Urothelium cell line (cell line): ENCODE measurements at regions not wholly inside any gene's neighbourhood (a gene's known extent, or its start where the extent isn't known, plus 50 kb on each side); places are given as distances from the start of the nearest gene placed in this dataset.
"Not testable (repeated sequence)": the region's sequence is repeated elsewhere in the genome, so short reads cannot be mapped to it uniquely, and the experiment has no call there.

Experiments used
- DNase-seq: peaks from one replicate; pipeline ENCODE4 v3.0.0; 2011; ENCODE audit warnings: low spot score, mixed read lengths
- FAIRE-seq: peaks from 2 replicates; lab custom pipeline; 2011; peaks lifted over from hg19 to GRCh38; lab: Jason Lieb, UNC

GRCh38 chr2:356304-356703 lies 68.4 kb upstream of the ALKAL2 start:
- FAIRE-seq, DNase-seq: not testable (repeated sequence)

GRCh38 chr2:355773-356172 lies 67.9 kb upstream of the ALKAL2 start:
- FAIRE-seq (no peak), DNase-seq (no peak)

DNA sequence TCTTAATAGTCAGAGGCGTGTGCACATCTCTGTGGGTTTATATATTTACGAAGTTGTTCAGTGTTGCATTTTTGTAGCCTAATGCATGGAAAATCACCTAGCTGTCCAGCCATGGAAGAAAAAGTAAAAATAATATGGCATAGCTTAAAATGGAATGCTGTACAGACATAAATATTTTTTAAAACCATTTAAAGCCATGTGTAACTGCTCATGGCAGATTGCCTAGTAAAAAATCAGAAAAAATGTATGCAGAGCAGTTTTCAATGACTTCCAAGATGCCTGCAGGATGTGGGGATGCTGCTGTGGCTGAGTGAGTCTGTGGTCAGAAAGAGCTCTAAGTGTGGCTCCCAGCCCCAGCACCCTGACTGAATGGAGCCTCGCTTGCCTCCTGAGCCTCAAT lies 64.8 kb upstream of the ALKAL2 start:
- no peak for FAIRE-seq
- no peak for DNase-seq

DNA sequence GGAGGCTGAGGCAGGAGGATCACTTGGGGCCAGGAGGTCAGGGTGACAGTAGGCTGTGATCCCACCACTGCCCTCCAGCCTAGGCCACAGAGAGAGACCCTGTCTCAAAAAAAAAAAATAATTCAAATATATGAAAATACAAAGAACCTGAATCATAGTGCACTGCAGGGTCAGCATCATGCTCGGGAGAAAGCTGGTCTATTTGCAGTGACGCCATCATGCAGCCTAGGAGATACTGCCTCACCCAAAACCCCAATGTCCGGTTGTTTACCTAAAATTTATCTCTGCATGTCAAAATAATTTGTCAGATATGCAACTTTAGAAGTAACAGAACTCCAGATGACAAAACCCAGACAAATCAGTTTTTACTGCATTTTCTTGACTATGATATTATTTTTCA lies 61.5 kb upstream of the ALKAL2 start:
- FAIRE-seq, result no peak
- DNase-seq, result no peak

DNA sequence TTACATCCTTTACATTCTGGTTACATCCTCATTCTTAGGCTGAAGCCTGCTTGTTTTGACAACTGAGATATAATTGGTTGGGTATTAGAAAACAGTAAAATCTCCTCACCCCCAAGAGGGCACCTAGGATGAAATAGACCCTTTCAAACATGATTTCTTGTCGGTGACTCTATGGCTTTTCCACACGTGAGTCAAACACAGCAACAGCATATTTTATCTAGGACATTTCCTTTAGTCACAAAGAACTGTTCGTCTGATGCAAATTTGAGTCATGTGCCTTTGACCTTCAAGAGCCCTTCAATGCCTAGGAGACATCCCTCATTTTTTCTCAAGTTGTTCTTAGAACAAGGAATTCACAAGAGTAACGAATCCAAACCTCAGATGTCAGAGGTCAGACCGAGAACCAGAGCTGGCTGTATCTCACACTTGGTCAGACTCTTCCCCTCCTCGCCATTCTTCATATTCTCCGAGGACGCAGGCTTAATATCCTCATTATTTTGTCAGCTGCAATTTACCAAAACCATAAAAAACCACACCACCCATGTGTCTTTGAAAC lies 60.5 kb upstream of the ALKAL2 start:
- DNase-seq, result no peak
- FAIRE-seq, result no peak

GRCh38 chr2:344811-345210 lies 56.9 kb upstream of the ALKAL2 start:
- DNase-seq, result no peak
- no peak for FAIRE-seq

GRCh38 chr2:343355-343754 lies 55.5 kb upstream of the ALKAL2 start:
- DNase-seq (no peak), FAIRE-seq (no peak)

GRCh38 chr2:341912-342311 lies 54.0 kb upstream of the ALKAL2 start:
- DNase-seq (no peak), FAIRE-seq (no peak)

GRCh38 chr2:341017-341542 lies 53.2 kb upstream of the ALKAL2 start:
- DNase-seq, result no peak
- no peak for FAIRE-seq
